ENCODE measurements at regions not wholly inside any gene's neighbourhood (a gene's known extent, or its start where the extent isn't known, plus 50 kb on each side); places are given as distances from the start of the nearest gene placed in this dataset.

DNA sequence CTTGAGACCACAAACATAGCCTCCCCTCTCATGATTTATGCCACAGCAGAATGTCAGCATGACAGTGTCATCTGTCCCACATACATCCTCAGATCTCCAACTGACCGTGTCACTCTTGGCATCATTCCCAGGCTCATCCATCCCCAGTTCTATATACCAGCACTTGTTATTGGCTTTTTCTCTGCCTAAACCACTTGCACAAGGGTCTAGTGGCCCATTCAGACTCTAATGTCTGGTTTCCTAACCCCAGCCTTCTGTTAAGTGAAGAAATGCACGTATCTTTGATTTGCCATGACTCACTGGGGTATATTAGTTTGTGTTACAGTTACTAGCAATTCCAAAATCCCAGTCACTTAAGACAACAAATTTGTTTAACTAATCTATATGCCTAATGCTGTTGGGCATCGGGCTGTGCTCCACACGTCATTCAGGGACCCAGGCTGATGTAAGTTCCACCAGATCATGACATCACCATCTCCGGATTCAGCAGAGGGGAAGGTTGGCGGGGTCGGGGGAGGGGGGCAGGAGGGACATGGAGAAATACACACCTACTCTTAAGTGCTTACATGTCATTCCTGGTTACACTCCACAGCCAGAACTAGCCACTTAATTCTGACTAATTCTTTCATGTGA is 517.4 kb downstream of the BUD13 start:
- Histone ChIP-seq H3K9me3 (no peaks in the 10 kb centered on the region), H3K36me3 (no peaks in the 10 kb centered on the region), H3K27me3 (peaks cover 0 to 11% of the 10 kb centered on the region in 2 donors), H3K4me3 (no peak overlapping the region), H3K27ac (no peak overlapping the region), H3K4me1 (no peaks in the 10 kb centered on the region)
- TF ChIP-seq, protein P1, sequence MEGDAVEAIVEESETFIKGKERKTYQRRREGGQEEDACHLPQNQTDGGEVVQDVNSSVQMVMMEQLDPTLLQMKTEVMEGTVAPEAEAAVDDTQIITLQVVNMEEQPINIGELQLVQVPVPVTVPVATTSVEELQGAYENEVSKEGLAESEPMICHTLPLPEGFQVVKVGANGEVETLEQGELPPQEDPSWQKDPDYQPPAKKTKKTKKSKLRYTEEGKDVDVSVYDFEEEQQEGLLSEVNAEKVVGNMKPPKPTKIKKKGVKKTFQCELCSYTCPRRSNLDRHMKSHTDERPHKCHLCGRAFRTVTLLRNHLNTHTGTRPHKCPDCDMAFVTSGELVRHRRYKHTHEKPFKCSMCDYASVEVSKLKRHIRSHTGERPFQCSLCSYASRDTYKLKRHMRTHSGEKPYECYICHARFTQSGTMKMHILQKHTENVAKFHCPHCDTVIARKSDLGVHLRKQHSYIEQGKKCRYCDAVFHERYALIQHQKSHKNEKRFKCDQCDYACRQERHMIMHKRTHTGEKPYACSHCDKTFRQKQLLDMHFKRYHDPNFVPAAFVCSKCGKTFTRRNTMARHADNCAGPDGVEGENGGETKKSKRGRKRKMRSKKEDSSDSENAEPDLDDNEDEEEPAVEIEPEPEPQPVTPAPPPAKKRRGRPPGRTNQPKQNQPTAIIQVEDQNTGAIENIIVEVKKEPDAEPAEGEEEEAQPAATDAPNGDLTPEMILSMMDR (IDR thresholded peaks at IDR 0.05), result no peak
- DNase-seq, result no peak
- intact Hi-C loops (cut with DNase I; ENCODE audit: low total_unique reads), result no loop called here

DNA sequence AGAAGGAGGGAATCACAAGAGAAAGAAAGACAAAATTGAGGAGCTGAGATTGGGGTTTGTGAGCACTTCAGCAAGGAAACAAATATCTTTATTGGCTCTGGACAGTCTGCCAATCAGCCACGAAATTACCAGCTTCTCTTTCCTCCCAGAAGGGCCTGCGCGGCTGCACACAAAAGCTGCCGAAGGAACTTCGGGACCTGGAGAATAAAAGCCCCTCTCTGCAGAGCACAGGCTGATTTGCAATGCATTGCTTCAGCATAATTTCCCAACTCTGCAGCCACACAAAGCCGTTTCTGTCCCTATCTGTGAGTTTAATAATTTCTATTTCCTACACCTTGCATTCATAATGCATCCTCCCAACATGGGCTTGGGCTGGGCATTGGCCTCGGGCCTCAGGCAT is 522.6 kb downstream of the BUD13 start:
- no peaks in the 10 kb centered on the region for H3K9me3 ChIP-seq
- no peak overlapping the region for H3K4me3 ChIP-seq
- DNase-seq, result no peak
- TF ChIP-seq, protein P1 (IDR thresholded peaks at IDR 0.05), result no peak
- no peaks in the 10 kb centered on the region for H3K4me1 ChIP-seq
- no peak overlapping the region for H3K27ac ChIP-seq
- intact Hi-C loops (cut with DNase I; ENCODE audit: low total_unique reads), result no loop called here
- no peaks in the 10 kb centered on the region for H3K36me3 ChIP-seq
- H3K27me3 ChIP-seq, result no peaks in the 10 kb centered on the region

GRCh38 chr11:116249561-116249960 is 523.2 kb downstream of the BUD13 start:
- no peak overlapping the region for H3K4me3 ChIP-seq
- no peaks in the 10 kb centered on the region for H3K4me1 ChIP-seq
- intact Hi-C loops (cut with DNase I; ENCODE audit: low total_unique reads), result no loop called here
- DNase-seq, result no peak
- H3K36me3 ChIP-seq, result no peaks in the 10 kb centered on the region
- H3K27me3 ChIP-seq, result no peaks in the 10 kb centered on the region
- H3K9me3 ChIP-seq, result no peaks in the 10 kb centered on the region
- TF ChIP-seq, protein P1 (IDR thresholded peaks at IDR 0.05), result no peak
- no peak overlapping the region for H3K27ac ChIP-seq

- DNase-seq, result no peak
- Histone ChIP-seq H3K9me3 (no peaks in the 10 kb centered on the region), H3K4me3 (no peak overlapping the region), H3K27me3 (no peaks in the 10 kb centered on the region), H3K27ac (no peak overlapping the region), H3K36me3 (no peaks in the 10 kb centered on the region), H3K4me1 (no peaks in the 10 kb centered on the region)
- TF ChIP-seq, protein P1 (IDR thresholded peaks at IDR 0.05), result no peak
- intact Hi-C loops (cut with DNase I; ENCODE audit: low total_unique reads), result no loop called here
Observed at GRCh38 chr11:116244889-116245288, 527.9 kb downstream of the BUD13 start.

DNA sequence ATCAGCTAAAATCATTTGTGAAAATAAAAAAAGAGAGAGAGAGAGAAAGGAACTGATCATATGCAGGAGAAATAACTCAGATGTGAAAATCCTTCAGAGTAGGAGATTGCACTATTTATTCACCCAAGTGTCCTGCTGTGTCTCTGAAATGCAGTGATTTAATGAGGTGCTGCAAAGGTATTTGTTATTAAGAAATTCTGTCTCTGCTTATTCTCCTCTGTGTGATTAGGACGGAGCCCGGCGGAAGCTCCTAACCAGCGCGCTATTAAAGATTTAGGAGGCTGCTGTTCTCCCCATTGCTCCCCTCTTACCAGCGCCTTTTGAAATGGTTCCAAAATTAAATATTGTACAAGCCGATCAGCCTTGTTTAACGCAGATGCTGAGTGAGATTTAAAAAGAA is 528.3 kb downstream of the BUD13 start:
- Histone ChIP-seq H3K27ac (no peak overlapping the region), H3K9me3 (no peaks in the 10 kb centered on the region), H3K4me3 (no peak overlapping the region), H3K4me1 (no peaks in the 10 kb centered on the region), H3K27me3 (no peaks in the 10 kb centered on the region), H3K36me3 (no peaks in the 10 kb centered on the region)
- intact Hi-C loops (cut with DNase I; ENCODE audit: low total_unique reads), result no loop called here
- TF ChIP-seq, protein P1 (IDR thresholded peaks at IDR 0.05), result no peak
- DNase-seq, result no peak

DNA sequence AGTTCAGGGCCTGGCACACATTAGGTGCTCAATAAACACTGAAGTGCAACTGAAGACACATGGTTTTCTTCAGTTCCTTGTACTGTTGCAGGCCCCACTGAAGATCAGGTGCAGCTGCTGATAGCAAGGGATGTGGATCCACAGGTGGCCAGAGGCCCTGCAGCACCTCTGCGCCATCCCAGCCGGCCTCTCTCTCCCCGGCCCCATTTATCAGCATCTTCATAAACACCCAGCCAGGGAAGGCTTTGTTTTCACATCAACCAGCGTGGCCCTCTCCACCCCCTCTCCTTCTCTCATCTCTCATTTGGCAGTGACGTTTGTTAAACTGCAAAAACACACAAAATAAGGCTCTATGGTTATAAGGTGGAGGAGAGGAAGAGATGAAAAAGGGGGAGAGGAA is 528.8 kb downstream of the BUD13 start:
- no peaks in the 10 kb centered on the region for H3K27me3 ChIP-seq

More for the DNA sequence above, 528.8 kb downstream of the BUD13 start:
- DNase-seq, result no peak
- H3K36me3 ChIP-seq, result no peaks in the 10 kb centered on the region
- H3K4me1 ChIP-seq, result no peaks in the 10 kb centered on the region
- no peak overlapping the region for H3K4me3 ChIP-seq
- H3K9me3 ChIP-seq, result no peaks in the 10 kb centered on the region
- TF ChIP-seq, protein P1 (IDR thresholded peaks at IDR 0.05), result no peak
- intact Hi-C loops (cut with DNase I; ENCODE audit: low total_unique reads), result no loop called here
- no peak overlapping the region for H3K27ac ChIP-seq
